ENCODE measurements at regions not wholly inside any gene's neighbourhood (a gene's known extent, or its start where the extent isn't known, plus 50 kb on each side); places are given as distances from the start of the nearest gene placed in this dataset.
"Not testable (repeated sequence)": the region's sequence is repeated elsewhere in the genome, so short reads cannot be mapped to it uniquely, and the experiment has no call there.

DNA sequence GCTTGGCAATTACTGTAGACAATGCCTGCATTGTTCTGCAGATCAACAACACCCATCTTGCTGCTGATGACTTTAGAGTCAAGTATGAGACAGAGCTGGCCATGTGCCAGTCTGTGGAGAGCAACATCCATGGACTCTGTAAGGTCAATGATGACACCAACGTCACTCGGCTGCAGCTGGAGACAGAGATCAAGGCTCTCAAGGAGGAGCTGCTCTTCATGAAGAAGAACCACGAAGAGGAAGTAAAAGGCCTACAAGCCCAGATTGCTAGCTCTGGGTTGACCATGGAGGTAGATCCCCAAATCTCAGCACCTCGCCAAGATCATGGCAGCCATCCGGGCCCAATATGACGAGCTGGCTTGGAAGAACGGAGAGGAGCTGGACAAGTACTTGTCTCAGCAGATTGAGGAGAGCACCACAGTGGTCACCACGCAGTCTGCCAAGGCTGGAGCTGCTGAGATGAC, 69.4 kb upstream of the RTL6 start:
- not testable (repeated sequence) for H3K27me3 ChIP-seq (ENCODE audit: control insufficient read depth, insufficient read depth, low read length)

DNA sequence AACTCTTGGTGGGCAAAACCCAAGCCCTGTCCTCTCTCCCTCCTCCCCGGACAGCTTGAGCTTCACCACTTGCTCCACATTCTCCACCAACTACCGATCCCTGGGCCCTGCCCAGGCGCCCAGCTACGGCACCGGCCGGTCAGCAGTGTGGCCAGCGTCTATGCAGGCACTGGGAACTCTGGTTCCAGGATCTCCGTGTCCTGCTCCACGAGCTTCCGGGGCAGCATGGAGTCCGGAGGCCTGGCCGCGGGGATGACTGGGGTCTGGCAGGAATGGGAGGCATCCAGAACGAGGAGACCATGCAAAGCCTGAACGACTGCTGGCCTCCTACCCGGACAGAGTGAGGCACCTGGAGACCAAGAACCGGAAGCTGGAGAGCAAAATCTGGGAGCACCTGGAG, 68.9 kb upstream of the RTL6 start:
- no peak overlapping the region for H3K27ac ChIP-seq (ENCODE audit: low read depth, low read length)
- H3K4me1 ChIP-seq (ENCODE audit: control insufficient read depth, insufficient read depth, low read length), result peaks cover 6% of the 10 kb centered on the region
- WGBS (ENCODE audit: insufficient coverage), result 92% methylated on average over 15 of the region's 17 CpGs
- H3K4me3 ChIP-seq (ENCODE audit: low read depth, low read length), result no peak overlapping the region
- no peaks in the 10 kb centered on the region for H3K36me3 ChIP-seq (ENCODE audit: control insufficient read depth, insufficient read depth, low read length)
- peaks cover 6% of the 10 kb centered on the region for H3K9me3 ChIP-seq (ENCODE audit: control insufficient read depth, insufficient read depth, low read length)
- no peaks in the 10 kb centered on the region for H3K27me3 ChIP-seq (ENCODE audit: control insufficient read depth, insufficient read depth, low read length)
- no peak for DNase-seq (ENCODE audit: low read depth in 4 of 6, low spot score in 6 of 6)

More for the DNA sequence above, 69.4 kb upstream of the RTL6 start:
- H3K27ac ChIP-seq (ENCODE audit: low read depth, low read length); H3K4me1 ChIP-seq (ENCODE audit: control insufficient read depth, insufficient read depth, low read length); H3K9me3 ChIP-seq (ENCODE audit: control insufficient read depth, insufficient read depth, low read length); DNase-seq (ENCODE audit: low read depth in 4 of 6, low spot score in 6 of 6); H3K36me3 ChIP-seq (ENCODE audit: control insufficient read depth, insufficient read depth, low read length); H3K4me3 ChIP-seq (ENCODE audit: low read depth, low read length): not testable (repeated sequence)
- 91% methylated on average over 8 of the region's 8 CpGs for WGBS (ENCODE audit: insufficient coverage)

DNA sequence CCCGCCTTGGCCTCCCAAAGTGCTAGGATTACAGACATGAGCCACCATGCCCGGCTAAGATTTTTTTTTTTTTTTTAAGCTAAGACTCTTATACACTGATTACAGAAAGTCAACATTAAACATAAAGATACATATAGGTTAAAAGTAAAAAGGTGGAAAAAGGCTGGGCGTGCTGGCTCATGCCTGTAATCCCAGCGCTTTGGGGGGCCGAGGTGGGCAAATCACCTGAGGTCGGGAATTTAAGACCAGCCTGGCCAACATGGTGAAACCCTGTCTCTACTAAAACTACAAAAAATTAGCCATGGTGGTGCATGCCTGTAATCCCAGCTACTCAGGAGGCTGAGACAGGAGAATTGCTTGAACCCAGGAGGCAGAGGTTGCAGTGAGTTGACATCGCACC, 64.6 kb upstream of the RTL6 start:
- 100% methylated on average over 4 of the region's 7 CpGs for WGBS (ENCODE audit: insufficient coverage)
- H3K4me3 ChIP-seq (ENCODE audit: low read depth, low read length); H3K9me3 ChIP-seq (ENCODE audit: control insufficient read depth, insufficient read depth, low read length): not testable (repeated sequence)

DNA sequence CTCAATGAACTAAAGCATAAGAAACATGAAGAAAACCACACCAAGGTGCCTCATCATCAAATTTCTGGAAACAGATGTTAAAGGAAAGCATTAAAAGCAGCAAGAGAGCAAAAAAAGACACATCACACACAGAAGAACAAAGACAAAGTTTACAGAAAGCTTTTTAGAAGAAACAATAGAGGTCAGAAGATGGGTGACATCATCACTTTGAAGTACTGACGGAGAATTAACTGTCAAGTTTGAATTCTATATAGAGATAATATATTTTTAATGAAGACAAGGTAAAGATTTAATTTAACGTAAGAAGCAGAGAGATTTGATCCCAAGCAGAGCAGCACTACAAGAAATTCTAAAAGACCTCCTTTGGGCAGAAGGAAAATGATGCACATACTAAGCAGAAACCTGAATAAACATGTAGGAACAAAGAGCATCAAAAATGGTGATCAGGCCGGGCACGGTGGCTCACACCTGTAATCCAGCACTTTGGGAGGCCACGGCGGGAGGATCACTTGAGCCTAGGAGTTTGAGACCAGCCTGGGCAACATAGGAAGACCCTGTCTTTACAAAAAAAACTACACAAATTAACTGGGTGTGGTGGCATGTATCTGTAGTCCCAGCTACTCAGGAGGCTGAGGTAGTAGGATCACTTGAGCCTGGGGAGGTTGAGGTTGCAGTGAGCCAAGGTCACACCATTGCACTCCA, 63.3 kb upstream of the RTL6 start:
- Histone ChIP-seq H3K9me3 (ENCODE audit: control insufficient read depth, insufficient read depth, low read length) (peaks cover 6% of the 10 kb centered on the region), H3K4me1 (ENCODE audit: control insufficient read depth, insufficient read depth, low read length) (no peaks in the 10 kb centered on the region)
- WGBS (ENCODE audit: insufficient coverage), result no CpG with 5 or more reads among the region's 6 CpGs

More for the DNA sequence above, 64.6 kb upstream of the RTL6 start:
- not testable (repeated sequence) for DNase-seq (ENCODE audit: low read depth in 4 of 6, low spot score in 6 of 6); H3K27ac ChIP-seq (ENCODE audit: low read depth, low read length); H3K4me1 ChIP-seq (ENCODE audit: control insufficient read depth, insufficient read depth, low read length); H3K27me3 ChIP-seq (ENCODE audit: control insufficient read depth, insufficient read depth, low read length); H3K36me3 ChIP-seq (ENCODE audit: control insufficient read depth, insufficient read depth, low read length)

DNA sequence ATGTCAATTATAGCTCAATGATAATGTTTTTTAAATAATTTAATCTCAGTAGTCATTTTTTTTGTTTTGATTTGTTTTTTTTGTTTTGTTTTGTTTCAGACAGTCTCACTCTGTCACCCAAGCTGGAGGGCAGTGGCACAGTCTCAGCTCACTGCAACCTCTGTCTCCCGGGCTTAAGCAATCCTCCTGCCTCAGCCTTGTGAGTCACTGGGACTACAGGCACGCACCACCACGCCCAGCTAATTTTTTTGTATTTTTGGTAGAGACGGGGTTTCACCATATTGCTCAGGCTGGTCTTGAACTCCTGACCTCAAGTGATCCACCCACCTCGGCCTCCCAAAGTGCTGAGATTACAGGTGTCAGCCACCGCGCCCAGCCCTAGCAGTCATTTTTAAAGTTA, 60.6 kb upstream of the RTL6 start:
- H3K9me3 ChIP-seq (ENCODE audit: control insufficient read depth, insufficient read depth, low read length); DNase-seq (ENCODE audit: low read depth in 4 of 6, low spot score in 6 of 6); H3K27ac ChIP-seq (ENCODE audit: low read depth, low read length); H3K4me1 ChIP-seq (ENCODE audit: control insufficient read depth, insufficient read depth, low read length); H3K27me3 ChIP-seq (ENCODE audit: control insufficient read depth, insufficient read depth, low read length); H3K4me3 ChIP-seq (ENCODE audit: low read depth, low read length); H3K36me3 ChIP-seq (ENCODE audit: control insufficient read depth, insufficient read depth, low read length): not testable (repeated sequence)
- 80% methylated on average over 1 of the region's 7 CpGs for WGBS (ENCODE audit: insufficient coverage)

More for the DNA sequence above, 63.3 kb upstream of the RTL6 start:
- no peak overlapping the region for H3K4me3 ChIP-seq (ENCODE audit: low read depth, low read length)
- no peaks in the 10 kb centered on the region for H3K27me3 ChIP-seq (ENCODE audit: control insufficient read depth, insufficient read depth, low read length)
- H3K27ac ChIP-seq (ENCODE audit: low read depth, low read length), result no peak overlapping the region
- DNase-seq (ENCODE audit: low read depth in 4 of 6, low spot score in 6 of 6), result no peak
- no peaks in the 10 kb centered on the region for H3K36me3 ChIP-seq (ENCODE audit: control insufficient read depth, insufficient read depth, low read length)

DNA sequence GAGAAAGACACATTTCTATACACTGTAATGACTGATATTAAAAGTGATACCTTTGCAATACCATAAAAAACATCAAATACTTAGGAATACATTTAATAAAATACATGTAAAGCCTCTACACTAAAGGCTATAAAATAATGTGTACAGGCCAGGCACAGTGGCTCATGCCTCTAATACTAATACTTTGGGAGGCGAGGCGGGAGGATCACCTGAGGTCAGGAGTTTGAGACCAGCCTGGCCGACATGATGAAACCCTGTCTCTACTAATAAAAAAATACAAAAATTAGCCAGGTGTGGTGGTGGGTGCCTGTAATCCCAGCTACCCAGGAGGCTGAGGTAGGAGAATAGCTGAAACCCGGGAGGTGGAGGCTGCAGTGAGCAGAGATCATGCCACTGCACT, 59.8 kb upstream of the RTL6 start:
- not testable (repeated sequence) for H3K4me3 ChIP-seq (ENCODE audit: low read depth, low read length); H3K4me1 ChIP-seq (ENCODE audit: control insufficient read depth, insufficient read depth, low read length); H3K36me3 ChIP-seq (ENCODE audit: control insufficient read depth, insufficient read depth, low read length); DNase-seq (ENCODE audit: low read depth in 4 of 6, low spot score in 6 of 6); H3K27me3 ChIP-seq (ENCODE audit: control insufficient read depth, insufficient read depth, low read length); H3K9me3 ChIP-seq (ENCODE audit: control insufficient read depth, insufficient read depth, low read length); H3K27ac ChIP-seq (ENCODE audit: low read depth, low read length)
- WGBS (ENCODE audit: insufficient coverage), result no CpG with 5 or more reads among the region's 4 CpGs

DNA sequence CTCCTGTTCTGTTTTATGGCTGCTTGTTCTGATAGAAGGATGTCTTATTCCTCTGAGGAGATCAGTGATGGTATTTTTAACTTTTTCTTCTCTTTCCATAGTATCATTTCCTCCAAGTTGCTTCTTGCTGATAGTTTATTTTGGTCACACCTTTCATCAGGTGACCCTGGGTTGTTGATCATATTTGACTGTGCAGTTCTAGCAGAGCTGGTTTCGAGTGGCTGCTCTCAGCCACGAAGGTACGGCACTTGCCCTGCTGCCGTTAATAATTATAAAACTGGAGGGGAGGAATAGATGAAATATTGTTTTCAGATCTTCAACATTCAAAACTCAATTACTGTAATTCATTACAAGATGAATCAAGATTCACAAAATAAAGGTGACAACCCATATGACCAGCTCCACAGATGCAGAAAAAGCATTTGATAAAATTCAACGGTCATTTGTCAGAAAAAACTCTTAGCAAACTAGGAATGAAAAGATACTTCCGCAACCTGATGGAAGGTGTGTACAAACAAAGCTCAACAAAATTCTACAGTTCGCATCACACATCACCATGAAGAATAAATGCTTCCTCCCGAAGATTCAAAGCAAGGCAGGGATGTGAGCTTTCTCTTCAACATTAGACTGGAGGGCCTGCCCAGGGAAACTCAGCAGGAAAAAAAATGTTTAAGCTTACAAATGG, 59.2 kb upstream of the RTL6 start:
- DNase-seq (ENCODE audit: low read depth in 4 of 6, low spot score in 6 of 6), result no peak
- Histone ChIP-seq H3K4me1 (ENCODE audit: control insufficient read depth, insufficient read depth, low read length) (no peaks in the 10 kb centered on the region), H3K4me3 (ENCODE audit: low read depth, low read length) (no peak overlapping the region), H3K36me3 (ENCODE audit: control insufficient read depth, insufficient read depth, low read length) (no peaks in the 10 kb centered on the region), H3K9me3 (ENCODE audit: control insufficient read depth, insufficient read depth, low read length) (no peaks in the 10 kb centered on the region), H3K27me3 (ENCODE audit: control insufficient read depth, insufficient read depth, low read length) (no peaks in the 10 kb centered on the region), H3K27ac (ENCODE audit: low read depth, low read length) (no peak overlapping the region)
- 86% methylated on average over 1 of the region's 8 CpGs for WGBS (ENCODE audit: insufficient coverage)

DNA sequence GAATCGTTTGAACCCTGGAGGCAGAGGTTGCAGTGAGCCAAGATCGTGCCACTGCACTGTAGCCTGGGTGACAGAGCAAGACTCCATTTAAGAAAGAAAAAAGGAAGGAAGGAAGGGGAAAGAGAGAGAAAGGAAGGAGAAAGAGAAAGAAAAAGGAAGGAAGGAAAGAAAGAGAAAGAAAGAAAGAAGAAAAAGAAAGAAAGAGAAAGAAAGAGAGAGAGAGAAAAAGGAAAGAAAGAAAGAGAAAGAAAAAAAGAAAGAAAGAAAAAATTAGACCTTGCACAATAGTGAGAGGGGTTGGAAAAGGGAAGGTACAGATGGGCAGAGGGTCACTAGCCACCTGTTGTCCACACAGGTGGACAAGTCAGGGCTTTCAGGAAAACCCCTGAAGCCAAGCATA, 57.6 kb upstream of the RTL6 start:
- 91% methylated on average over 2 of the region's 2 CpGs for WGBS (ENCODE audit: insufficient coverage)
- Histone ChIP-seq H3K27me3 (ENCODE audit: control insufficient read depth, insufficient read depth, low read length) (no peaks in the 10 kb centered on the region), H3K9me3 (ENCODE audit: control insufficient read depth, insufficient read depth, low read length) (no peaks in the 10 kb centered on the region), H3K36me3 (ENCODE audit: control insufficient read depth, insufficient read depth, low read length) (no peaks in the 10 kb centered on the region), H3K27ac (ENCODE audit: low read depth, low read length) (no peak overlapping the region), H3K4me1 (ENCODE audit: control insufficient read depth, insufficient read depth, low read length) (peaks cover 4% of the 10 kb centered on the region), H3K4me3 (ENCODE audit: low read depth, low read length) (no peak overlapping the region)
- no peak for DNase-seq (ENCODE audit: low read depth in 4 of 6, low spot score in 6 of 6)

DNA sequence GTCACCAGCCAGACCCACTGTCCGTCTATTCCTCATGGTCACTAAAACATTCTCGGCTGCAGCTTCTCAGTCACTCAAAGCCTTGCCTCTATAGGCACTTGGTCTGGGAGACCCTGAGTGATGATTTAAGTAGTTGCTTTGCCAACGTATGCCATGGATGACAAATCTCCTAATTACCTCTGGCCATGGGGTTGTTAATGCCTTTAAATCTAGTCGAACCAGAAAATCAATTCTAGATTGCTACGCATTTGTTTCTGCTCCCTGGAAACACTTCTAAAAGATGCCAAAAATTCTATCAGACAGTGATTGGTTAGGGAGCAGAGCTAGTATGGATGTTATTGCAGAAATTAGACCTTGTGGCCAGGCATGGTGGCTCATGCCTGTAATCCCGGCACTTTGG, 57.0 kb upstream of the RTL6 start:
- no CpG with 5 or more reads among the region's 6 CpGs for WGBS (ENCODE audit: insufficient coverage)

DNA sequence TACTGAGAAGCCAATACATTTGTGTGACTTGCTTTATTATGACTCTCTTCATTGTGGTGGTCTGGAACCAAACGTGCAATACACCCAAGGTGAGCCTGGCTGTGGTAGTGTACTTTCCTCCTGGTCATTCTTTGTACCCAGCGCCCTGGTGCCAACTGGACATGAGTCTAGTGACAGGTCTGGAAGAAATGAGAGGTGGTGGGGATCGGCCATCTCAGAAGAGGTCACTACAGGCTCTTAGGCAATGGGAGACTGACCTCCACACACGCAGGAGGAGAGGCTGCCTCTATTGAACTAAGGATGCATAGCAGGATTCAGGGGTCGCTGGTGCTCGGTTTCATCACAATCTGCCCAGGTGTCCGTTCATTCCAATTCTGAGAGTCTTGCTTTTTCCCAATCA, 56.4 kb upstream of the RTL6 start:
- no peaks in the 10 kb centered on the region for H3K9me3 ChIP-seq (ENCODE audit: control insufficient read depth, insufficient read depth, low read length)
- DNase-seq (ENCODE audit: low read depth in 4 of 6, low spot score in 6 of 6), result no peak
- no peak overlapping the region for H3K27ac ChIP-seq (ENCODE audit: low read depth, low read length)
- H3K4me3 ChIP-seq (ENCODE audit: low read depth, low read length), result no peak overlapping the region
- H3K27me3 ChIP-seq (ENCODE audit: control insufficient read depth, insufficient read depth, low read length), result no peaks in the 10 kb centered on the region
- peaks cover 7% of the 10 kb centered on the region for H3K4me1 ChIP-seq (ENCODE audit: control insufficient read depth, insufficient read depth, low read length)
- WGBS (ENCODE audit: insufficient coverage), result 92% methylated on average over 4 of the region's 7 CpGs
- no peaks in the 10 kb centered on the region for H3K36me3 ChIP-seq (ENCODE audit: control insufficient read depth, insufficient read depth, low read length)

More for the DNA sequence above, 57.0 kb upstream of the RTL6 start:
- peaks cover 7% of the 10 kb centered on the region for H3K4me1 ChIP-seq (ENCODE audit: control insufficient read depth, insufficient read depth, low read length)
- no peaks in the 10 kb centered on the region for H3K9me3 ChIP-seq (ENCODE audit: control insufficient read depth, insufficient read depth, low read length)
- no peaks in the 10 kb centered on the region for H3K36me3 ChIP-seq (ENCODE audit: control insufficient read depth, insufficient read depth, low read length)
- H3K27ac ChIP-seq (ENCODE audit: low read depth, low read length), result no peak overlapping the region
- DNase-seq (ENCODE audit: low read depth in 4 of 6, low spot score in 6 of 6), result peak in 1 of 6 donors; percentile 62
- H3K4me3 ChIP-seq (ENCODE audit: low read depth, low read length), result no peak overlapping the region
- no peaks in the 10 kb centered on the region for H3K27me3 ChIP-seq (ENCODE audit: control insufficient read depth, insufficient read depth, low read length)

All from spinal cord (tissue), 9 donors.